ENCODE measurements at regions not wholly inside any gene's neighbourhood (a gene's known extent, or its start where the extent isn't known, plus 50 kb on each side); places are given as distances from the start of the nearest gene placed in this dataset.

DNA sequence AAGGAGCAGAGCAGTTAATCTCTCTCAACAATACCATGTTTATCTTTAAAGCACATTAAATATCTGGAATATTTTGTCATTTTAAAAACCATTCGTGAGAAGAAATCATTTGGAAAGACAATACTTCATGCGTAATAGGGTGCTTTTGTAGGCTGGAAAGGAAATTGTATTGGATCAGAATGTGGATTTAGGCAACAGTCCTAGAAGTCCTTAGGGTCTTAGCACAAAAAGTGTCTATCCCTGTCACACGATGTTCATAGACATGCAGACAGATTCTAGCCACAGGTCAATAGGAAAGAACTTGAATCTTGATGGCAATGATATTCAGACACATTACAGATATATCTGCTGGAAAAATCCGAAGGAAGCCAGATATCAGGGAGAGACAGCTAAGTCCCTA lies 156.0 kb downstream of the KCTD12 start:
- TF ChIP-seq, protein P1, sequence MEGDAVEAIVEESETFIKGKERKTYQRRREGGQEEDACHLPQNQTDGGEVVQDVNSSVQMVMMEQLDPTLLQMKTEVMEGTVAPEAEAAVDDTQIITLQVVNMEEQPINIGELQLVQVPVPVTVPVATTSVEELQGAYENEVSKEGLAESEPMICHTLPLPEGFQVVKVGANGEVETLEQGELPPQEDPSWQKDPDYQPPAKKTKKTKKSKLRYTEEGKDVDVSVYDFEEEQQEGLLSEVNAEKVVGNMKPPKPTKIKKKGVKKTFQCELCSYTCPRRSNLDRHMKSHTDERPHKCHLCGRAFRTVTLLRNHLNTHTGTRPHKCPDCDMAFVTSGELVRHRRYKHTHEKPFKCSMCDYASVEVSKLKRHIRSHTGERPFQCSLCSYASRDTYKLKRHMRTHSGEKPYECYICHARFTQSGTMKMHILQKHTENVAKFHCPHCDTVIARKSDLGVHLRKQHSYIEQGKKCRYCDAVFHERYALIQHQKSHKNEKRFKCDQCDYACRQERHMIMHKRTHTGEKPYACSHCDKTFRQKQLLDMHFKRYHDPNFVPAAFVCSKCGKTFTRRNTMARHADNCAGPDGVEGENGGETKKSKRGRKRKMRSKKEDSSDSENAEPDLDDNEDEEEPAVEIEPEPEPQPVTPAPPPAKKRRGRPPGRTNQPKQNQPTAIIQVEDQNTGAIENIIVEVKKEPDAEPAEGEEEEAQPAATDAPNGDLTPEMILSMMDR (IDR thresholded peaks at IDR 0.05), result no peak
- no peak overlapping the region for H3K9ac ChIP-seq
- H3K4me3 ChIP-seq (ENCODE audit: low read depth, low read length), result no peak overlapping the region
- H3K27me3 ChIP-seq (ENCODE audit: control insufficient read depth, insufficient read depth, low read length), result no peaks in the 10 kb centered on the region
- H3K4me2 ChIP-seq (ENCODE audit: low read length), result no peak overlapping the region
- no peaks in the 10 kb centered on the region for H3K79me2 ChIP-seq
- no peaks in the 10 kb centered on the region for H3K36me3 ChIP-seq (ENCODE audit: control insufficient read depth, insufficient read depth, low read length)
- H3K4me1 ChIP-seq, result no peaks in the 10 kb centered on the region
- H3K27ac ChIP-seq, result no peak overlapping the region
- H3K9me3 ChIP-seq (ENCODE audit: control insufficient read depth, low read length), result no peaks in the 10 kb centered on the region
- no peak overlapping the region for H2AFZ ChIP-seq

DNA sequence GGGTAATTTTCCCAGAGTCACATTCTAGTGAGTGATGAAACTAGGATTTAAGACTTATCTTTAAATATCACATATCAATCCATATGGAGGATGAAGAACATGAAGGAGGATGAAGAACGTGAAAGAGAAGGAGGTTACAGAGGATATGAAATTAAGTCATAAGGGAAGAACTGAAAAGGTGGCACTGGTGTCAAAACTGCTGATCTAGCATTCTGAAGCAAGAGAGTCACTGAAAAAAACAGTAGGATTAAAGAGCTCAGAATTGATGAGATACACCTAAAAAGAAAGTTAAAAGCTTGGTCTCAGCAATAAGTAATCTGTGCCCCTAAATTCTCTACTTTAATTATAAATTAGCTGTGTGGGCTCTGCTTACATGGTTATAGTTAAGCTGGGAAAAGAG lies 156.5 kb downstream of the KCTD12 start:
- H3K27ac ChIP-seq, result no peak overlapping the region
- H3K4me3 ChIP-seq (ENCODE audit: low read depth, low read length), result no peak overlapping the region
- no peaks in the 10 kb centered on the region for H3K79me2 ChIP-seq
- H3K4me2 ChIP-seq (ENCODE audit: low read length), result no peak overlapping the region
- H3K9me3 ChIP-seq (ENCODE audit: control insufficient read depth, low read length), result no peaks in the 10 kb centered on the region
- H2AFZ ChIP-seq, result no peak overlapping the region
- H3K9ac ChIP-seq, result no peak overlapping the region
- TF ChIP-seq, protein P1 (IDR thresholded peaks at IDR 0.05), result no peak
- no peaks in the 10 kb centered on the region for H3K4me1 ChIP-seq
- H3K36me3 ChIP-seq (ENCODE audit: control insufficient read depth, insufficient read depth, low read length), result no peaks in the 10 kb centered on the region
- no peaks in the 10 kb centered on the region for H3K27me3 ChIP-seq (ENCODE audit: control insufficient read depth, insufficient read depth, low read length)

DNA sequence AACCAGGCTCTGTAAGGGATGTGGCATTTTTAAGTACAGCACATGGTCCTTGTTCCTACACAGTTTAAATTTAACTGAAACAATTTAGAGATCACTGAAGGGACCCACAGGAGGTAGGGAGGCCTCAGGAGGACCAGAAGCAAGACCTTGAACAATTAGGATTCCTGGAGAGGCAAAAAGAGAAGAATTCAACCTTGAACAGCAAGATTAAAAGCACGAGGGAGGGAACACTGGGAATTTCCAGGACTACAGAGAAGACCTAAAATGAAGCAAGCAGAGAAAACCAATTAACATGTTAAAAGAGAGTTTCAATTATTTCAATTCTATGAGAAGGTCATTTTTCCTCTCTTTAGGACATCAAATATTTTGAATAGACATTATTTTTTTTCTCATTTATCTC lies 160.3 kb downstream of the KCTD12 start:
- Histone ChIP-seq H3K36me3 (ENCODE audit: control insufficient read depth, insufficient read depth, low read length) (no peaks in the 10 kb centered on the region), H3K4me2 (ENCODE audit: low read length) (no peak overlapping the region), H3K4me1 (no peaks in the 10 kb centered on the region), H2AFZ (no peak overlapping the region), H3K9me3 (ENCODE audit: control insufficient read depth, low read length) (no peaks in the 10 kb centered on the region), H3K4me3 (ENCODE audit: low read depth, low read length) (no peak overlapping the region), H3K79me2 (no peaks in the 10 kb centered on the region), H3K9ac (no peak overlapping the region), H3K27ac (no peak overlapping the region), H3K27me3 (ENCODE audit: control insufficient read depth, insufficient read depth, low read length) (no peaks in the 10 kb centered on the region)
- TF ChIP-seq, protein P1 (IDR thresholded peaks at IDR 0.05), result no peak

DNA sequence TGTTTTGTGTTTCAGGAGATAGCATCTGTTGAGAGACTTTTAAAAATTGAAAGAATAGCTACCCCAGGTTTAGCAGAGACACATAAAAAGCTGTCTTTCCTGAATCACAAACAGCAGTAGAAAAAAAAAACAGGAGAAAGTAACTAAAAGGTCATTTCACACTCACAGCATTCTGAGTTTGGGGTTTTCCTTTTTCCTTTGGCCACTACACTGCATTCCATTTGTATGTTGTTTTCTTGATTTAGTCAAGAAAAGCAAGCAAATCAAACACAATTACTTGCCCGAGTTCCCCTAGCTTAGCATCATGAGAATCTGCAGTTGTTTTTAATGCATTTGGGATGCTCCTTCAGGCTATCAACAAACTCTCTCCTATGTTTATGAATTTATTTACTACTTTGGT lies 161.0 kb downstream of the KCTD12 start:
- Histone ChIP-seq H3K4me2 (ENCODE audit: low read length) (no peak overlapping the region), H3K27me3 (ENCODE audit: control insufficient read depth, insufficient read depth, low read length) (no peaks in the 10 kb centered on the region), H3K9ac (no peak overlapping the region), H3K4me1 (no peaks in the 10 kb centered on the region), H3K79me2 (no peaks in the 10 kb centered on the region), H3K36me3 (ENCODE audit: control insufficient read depth, insufficient read depth, low read length) (no peaks in the 10 kb centered on the region), H3K4me3 (ENCODE audit: low read depth, low read length) (no peak overlapping the region), H3K27ac (no peak overlapping the region), H3K9me3 (ENCODE audit: control insufficient read depth, low read length) (no peaks in the 10 kb centered on the region), H2AFZ (no peak overlapping the region)
- TF ChIP-seq, protein P1 (IDR thresholded peaks at IDR 0.05), result no peak

DNA sequence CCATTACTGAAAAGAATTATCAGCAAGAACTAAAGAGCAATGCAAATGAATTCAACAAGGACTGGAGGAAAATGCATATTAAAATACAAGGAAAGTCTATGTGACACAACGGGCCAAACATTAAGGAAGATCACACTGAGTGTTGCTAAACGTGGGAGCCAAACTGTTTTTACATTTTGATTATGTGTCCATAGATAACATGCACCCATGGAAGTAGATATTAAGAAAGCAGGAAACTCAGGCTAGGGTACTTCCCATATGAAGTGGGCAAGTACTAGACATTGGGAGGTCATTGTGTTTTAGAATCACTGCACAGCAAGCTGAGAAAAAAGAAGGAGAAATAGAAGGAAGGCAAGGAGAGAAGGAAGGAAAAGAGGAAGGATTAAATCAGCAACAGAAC lies 161.8 kb downstream of the KCTD12 start:
- no peaks in the 10 kb centered on the region for H3K4me1 ChIP-seq
- TF ChIP-seq, protein P1 (IDR thresholded peaks at IDR 0.05), result no peak
- H3K9me3 ChIP-seq (ENCODE audit: control insufficient read depth, low read length), result no peaks in the 10 kb centered on the region
- H3K4me2 ChIP-seq (ENCODE audit: low read length), result no peak overlapping the region
- no peak overlapping the region for H3K4me3 ChIP-seq (ENCODE audit: low read depth, low read length)
- H3K27me3 ChIP-seq (ENCODE audit: control insufficient read depth, insufficient read depth, low read length), result no peaks in the 10 kb centered on the region
- H3K9ac ChIP-seq, result no peak overlapping the region
- H3K79me2 ChIP-seq, result no peaks in the 10 kb centered on the region
- no peak overlapping the region for H3K27ac ChIP-seq
- no peak overlapping the region for H2AFZ ChIP-seq
- H3K36me3 ChIP-seq (ENCODE audit: control insufficient read depth, insufficient read depth, low read length), result no peaks in the 10 kb centered on the region

Measured in parathyroid adenoma (tissue), 2 donors.